ENCODE measurements at regions not wholly inside any gene's neighbourhood (a gene's known extent, or its start where the extent isn't known, plus 50 kb on each side); places are given as distances from the start of the nearest gene placed in this dataset.

GRCh38 chr1:185420588-185421081 lies 103.6 kb upstream of the IVNS1ABP start:
- peak; percentile 89 to 91 for DNase-seq (ENCODE audit: low read depth in 1 of 2, low spot score in 1 of 2)
- Histone ChIP-seq H3K27ac (replicated peaks) (peak overlapping the region; percentile 76), H3K4me3 (replicated peaks; ENCODE audit: insufficient read depth, low read length) (no peak overlapping the region), H3K27me3 (ENCODE audit: insufficient read depth, poor library complexity, severe bottlenecking) (no peaks in the 10 kb centered on the region)
- TF ChIP-seq POLR2AphosphoS5 (IDR thresholded peaks at IDR 0.05; ENCODE audit: low read depth) (peak; percentile 90), REST (IDR thresholded peaks at IDR 0.05; ENCODE audit: insufficient replicate concordance, low read depth) (peak; percentile 63), GABPA (IDR thresholded peaks at IDR 0.05; ENCODE audit: low read depth) (0 out of 2 replicates have a peak, but pooled peaks have one; percentile 18), CTCF (IDR thresholded peaks at IDR 0.05; ENCODE audit: insufficient read depth, low read length) (no peak), SPI1 (IDR thresholded peaks at IDR 0.05; ENCODE audit: borderline replicate concordance, low read depth) (peak; percentile 73)

- H3K27ac ChIP-seq (replicated peaks): peak overlapping the region; percentile 63
- DNase-seq (ENCODE audit: low read depth in 1 of 2, low spot score in 1 of 2): no peak
- no peaks in the 10 kb centered on the region for H3K27me3 ChIP-seq (ENCODE audit: insufficient read depth, poor library complexity, severe bottlenecking)
- H3K4me3 ChIP-seq (replicated peaks; ENCODE audit: insufficient read depth, low read length): no peak overlapping the region
- no peak for TF ChIP-seq POLR2AphosphoS5 (IDR thresholded peaks at IDR 0.05; ENCODE audit: low read depth)
- no peak for TF ChIP-seq REST (IDR thresholded peaks at IDR 0.05; ENCODE audit: insufficient replicate concordance, low read depth)
- no peak for TF ChIP-seq GABPA (IDR thresholded peaks at IDR 0.05; ENCODE audit: low read depth)
- no peak for TF ChIP-seq CTCF (IDR thresholded peaks at IDR 0.05; ENCODE audit: insufficient read depth, low read length)
- no peak for TF ChIP-seq SPI1 (IDR thresholded peaks at IDR 0.05; ENCODE audit: borderline replicate concordance, low read depth)
Measured at GRCh38 chr1:185419718-185420117, 102.7 kb upstream of the IVNS1ABP start.

- Histone ChIP-seq H3K4me3 (replicated peaks; ENCODE audit: insufficient read depth, low read length) (no peak overlapping the region), H3K27me3 (ENCODE audit: insufficient read depth, poor library complexity, severe bottlenecking) (no peaks in the 10 kb centered on the region), H3K27ac (replicated peaks) (no peak overlapping the region)
- no peak for TF ChIP-seq REST (IDR thresholded peaks at IDR 0.05; ENCODE audit: insufficient replicate concordance, low read depth)
- TF ChIP-seq SPI1 (IDR thresholded peaks at IDR 0.05; ENCODE audit: borderline replicate concordance, low read depth): no peak
- TF ChIP-seq CTCF (IDR thresholded peaks at IDR 0.05; ENCODE audit: insufficient read depth, low read length): no peak
- TF ChIP-seq POLR2AphosphoS5 (IDR thresholded peaks at IDR 0.05; ENCODE audit: low read depth): no peak
- no peak for TF ChIP-seq GABPA (IDR thresholded peaks at IDR 0.05; ENCODE audit: low read depth)
- no peak for DNase-seq (ENCODE audit: low read depth in 1 of 2, low spot score in 1 of 2)
Measured at GRCh38 chr1:185418472-185418871, 101.4 kb upstream of the IVNS1ABP start.

All from HL-60 (cell line).